H1 (cell line): ENCODE measurements at regions not wholly inside any gene's neighbourhood (a gene's known extent, or its start where the extent isn't known, plus 50 kb on each side); places are given as distances from the start of the nearest gene placed in this dataset.
A peak's percentile ranks its signal among the peaks of the same experiment; 100 is the strongest.

Source experiments
- CTCF ChIA-PET: fragments of 300-600 bp; sonication (Branson Sonifier 250); formaldehyde crosslinking; loops from one replicate; lab custom pipeline; 2021; ENCODE audit not compliant: partially characterized antibody; lab: Charles Lee
- POLR2A ChIA-PET: fragments of 300-600 bp; sonication (Branson Sonifier 250); formaldehyde crosslinking; loops from one replicate; lab custom pipeline; 2021; ENCODE audit warnings: inconsistent platforms; ENCODE audit not compliant: partially characterized antibody; lab: Charles Lee
- DNase-seq, 2 experiments: peaks; one replicate each; pipeline versions ENCODE4 v3.0.0 to v3.0.0-alpha.2; 2010 to 2022; ENCODE audit warnings: low spot score in 2 of 2, low read depth in 1 of 2, mixed read lengths in 1 of 2
- FAIRE-seq: peaks from 2 replicates; lab custom pipeline; 2011; peaks lifted over from hg19 to GRCh38; lab: Jason Lieb, UNC
- H2AFZ ChIP-seq: 2 replicates; pipeline ENCODE4 v1.8.1; 2012; ENCODE audit warnings: low read length, inconsistent platforms
- H2AK5ac ChIP-seq: 2 replicates; pipeline ENCODE4 v1.6.1; 2013; ENCODE audit warnings: low read depth, low read length
- H2BK120ac ChIP-seq: replicated peaks from 2 replicates; pipeline ENCODE3; 2013; ENCODE audit warnings: low read depth, low read length, inconsistent platforms
- H2BK12ac ChIP-seq: 2 replicates; pipeline ENCODE4 v1.6.1; 2013; ENCODE audit warnings: low read depth, low read length
- H2BK15ac ChIP-seq: 2 replicates; pipeline ENCODE4 v1.6.1; 2013; ENCODE audit warnings: low read length
- H2BK20ac ChIP-seq: 2 replicates; pipeline ENCODE4 v1.6.1; 2013; ENCODE audit warnings: low read length
- H2BK5ac ChIP-seq: 2 replicates; pipeline ENCODE4 v1.6.1; 2013; ENCODE audit warnings: low read depth, low read length
- H3K14ac ChIP-seq: 2 replicates; pipeline ENCODE4 v1.6.1; 2013; ENCODE audit warnings: inconsistent platforms; ENCODE audit not compliant: insufficient read length
- H3K18ac ChIP-seq: 2 replicates; pipeline ENCODE4 v1.6.1; 2013; ENCODE audit warnings: low read length; ENCODE audit errors: extremely low read depth
- H3K23ac ChIP-seq: 2 replicates; pipeline ENCODE4 v1.6.1; 2013; ENCODE audit warnings: inconsistent platforms; ENCODE audit not compliant: insufficient read length
- H3K23me2 ChIP-seq: 2 replicates; pipeline ENCODE4 v1.6.1; 2013; ENCODE audit warnings: low read depth, low read length
- H3K27ac ChIP-seq: 2 replicates; pipeline ENCODE4 v1.6.1; 2011; ENCODE audit warnings: low read depth, low read length, inconsistent platforms
- H3K27me3 ChIP-seq, 4 experiments: replicated peaks in 1 of 4; 1 replicate in 1 of 4; 2 replicates in 3 of 4; pipeline versions ENCODE4 v1.6.1 to v1.8.1; 2011 to 2013; ENCODE audit warnings: low read length in 3 of 4, mild to moderate bottlenecking in 3 of 4, inconsistent platforms in 2 of 4, mixed read lengths in 2 of 4, moderate library complexity in 1 of 4; ENCODE audit not compliant: control insufficient read depth in 3 of 4, insufficient read depth in 3 of 4; ENCODE audit errors: extremely low read depth in 1 of 4
- H3K36me3 ChIP-seq, 4 experiments: 2 replicates each; pipeline versions ENCODE4 v1.6.1 to v1.8.1; 2011 to 2013; ENCODE audit warnings: mild to moderate bottlenecking in 4 of 4, low read length in 3 of 4, moderate library complexity in 2 of 4, control low read depth in 1 of 4, inconsistent platforms in 1 of 4; ENCODE audit not compliant: insufficient read depth in 4 of 4, control insufficient read depth in 2 of 4
- H3K4ac ChIP-seq: replicated peaks from 2 replicates; pipeline ENCODE3; 2013; ENCODE audit warnings: low read length, low read depth, mixed read lengths, inconsistent platforms; ENCODE audit not compliant: insufficient read length
- H3K4me1 ChIP-seq, 4 experiments: replicated peaks in 1 of 4; 1 replicate in 1 of 4; 2 replicates in 3 of 4; pipeline versions ENCODE4 v1.6.1 to v1.8.1; 2011 to 2013; ENCODE audit warnings: low read length in 3 of 4, inconsistent platforms in 2 of 4, mixed read lengths in 1 of 4; ENCODE audit not compliant: insufficient read depth in 4 of 4, control insufficient read depth in 3 of 4
- H3K4me2 ChIP-seq, 2 experiments: 2 replicates each; pipeline versions ENCODE4 v1.6.1 to v1.8.1; 2011 to 2013; ENCODE audit warnings: low read depth in 2 of 2, low read length in 2 of 2, control low read depth in 1 of 2, inconsistent platforms in 1 of 2, mild to moderate bottlenecking in 1 of 2; ENCODE audit not compliant: insufficient read depth in 1 of 2
- H3K4me3 ChIP-seq, 4 experiments: fragments of 200-600, 300-600 bp in 1 of 4; sonication (generic), shearing (Covaris generic), sonication (Bioruptor Twin) in 1 of 4; 2 replicates each; pipeline versions ENCODE4 v1.5.1 to v1.8.1; 2011 to 2016; ENCODE audit warnings: low read length in 4 of 4, low read depth in 3 of 4, control low read depth in 2 of 4, inconsistent platforms in 2 of 4, mild to moderate bottlenecking in 2 of 4, mixed read lengths in 1 of 4, moderate library complexity in 1 of 4; ENCODE audit not compliant: insufficient read depth in 2 of 4; ENCODE audit errors: extremely low read depth in 1 of 4
- H3K56ac ChIP-seq: replicated peaks from 2 replicates; pipeline ENCODE3; 2013; ENCODE audit warnings: low read depth, mild to moderate bottlenecking, mixed read lengths, low read length, inconsistent platforms; ENCODE audit not compliant: insufficient read length
- H3K79me1 ChIP-seq: 2 replicates; pipeline ENCODE4 v1.6.1; 2013; ENCODE audit warnings: low read depth, low read length, control low read depth
- H3K79me2 ChIP-seq, 2 experiments: 2 replicates each; pipeline versions ENCODE4 v1.6.1 to v1.8.1; 2012 to 2013; ENCODE audit warnings: low read length in 2 of 2, mild to moderate bottlenecking in 2 of 2, inconsistent platforms in 1 of 2; ENCODE audit not compliant: insufficient read depth in 2 of 2, control insufficient read depth in 1 of 2
- H3K9ac ChIP-seq, 4 experiments: replicated peaks in 1 of 4; 1 replicate in 1 of 4; 2 replicates in 3 of 4; pipeline versions ENCODE4 v1.6.1 to v1.8.1; 2011 to 2013; ENCODE audit warnings: low read depth in 3 of 4, low read length in 3 of 4, control low read depth in 2 of 4, mild to moderate bottlenecking in 2 of 4, moderate library complexity in 2 of 4, inconsistent platforms in 1 of 4; ENCODE audit errors: extremely low read depth in 1 of 4
- H3K9me3 ChIP-seq, 2 experiments: 2 replicates each; pipeline versions ENCODE4 v1.6.1 to v1.8.1; 2012 to 2013; ENCODE audit warnings: mild to moderate bottlenecking in 2 of 2, moderate library complexity in 2 of 2, control low read depth in 1 of 2, inconsistent platforms in 1 of 2, low read depth in 1 of 2, low read length in 1 of 2, mixed read lengths in 1 of 2; ENCODE audit not compliant: insufficient read depth in 2 of 2
- H4K20me1 ChIP-seq, 2 experiments: replicated peaks in 1 of 2; 2 replicates each; pipeline versions ENCODE3 to v1.8.1; 2011 to 2013; ENCODE audit warnings: inconsistent platforms in 2 of 2, low read length in 2 of 2, mild to moderate bottlenecking in 1 of 2; ENCODE audit not compliant: insufficient read depth in 2 of 2, control insufficient read depth in 1 of 2
- H4K5ac ChIP-seq: 2 replicates; pipeline ENCODE4 v1.6.1; 2013; ENCODE audit warnings: low read length, low read depth, mixed read lengths, inconsistent platforms; ENCODE audit not compliant: insufficient read length
- H4K8ac ChIP-seq: 2 replicates; pipeline ENCODE4 v1.8.0; 2013; ENCODE audit warnings: mild to moderate bottlenecking, moderate library complexity, low read length, inconsistent platforms; ENCODE audit not compliant: insufficient read depth; ENCODE audit errors: extremely low read depth
- H4K91ac ChIP-seq: replicated peaks from 2 replicates; pipeline ENCODE3; 2013; ENCODE audit warnings: low read length, mixed read lengths, inconsistent platforms; ENCODE audit not compliant: insufficient read length
- BCL11A ChIP-seq, 2 experiments: IDR thresholded peaks; one replicate each; pipeline ENCODE4 v1.6.1; 2011; ENCODE audit warnings: low read depth in 2 of 2, low read length in 2 of 2, mild to moderate bottlenecking in 2 of 2
- GTF2F1 ChIP-seq: IDR thresholded peaks from 2 replicates; pipeline ENCODE4 v1.6.1; 2012; ENCODE audit warnings: low read depth, low read length, improper control_type of control experiment, borderline replicate concordance
- HDAC2 ChIP-seq, 2 experiments: fragments of 300-600 bp in 1 of 2; sonication (generic) in 1 of 2; IDR thresholded peaks; 2 replicates each; pipeline ENCODE4 v1.6.1; 2011 to 2012; ENCODE audit warnings: low read depth in 2 of 2, low read length in 2 of 2, mild to moderate bottlenecking in 2 of 2, moderate library complexity in 2 of 2, borderline replicate concordance in 1 of 2, inconsistent platforms in 1 of 2
- RAD21 ChIP-seq, 2 experiments: IDR thresholded peaks in 1 of 2; conservative IDR thresholded peaks in 1 of 2; 2 replicates each; pipeline ENCODE4 v1.6.1; 2011; ENCODE audit warnings: low read depth in 2 of 2, low read length in 2 of 2, improper control_type of control experiment in 1 of 2, inconsistent platforms in 1 of 2, mild to moderate bottlenecking in 1 of 2, moderate library complexity in 1 of 2
- SP1 ChIP-seq: IDR thresholded peaks from 2 replicates; pipeline ENCODE4 v1.6.1; 2011; ENCODE audit warnings: low read depth, low read length
- TEAD4 ChIP-seq: IDR thresholded peaks from 2 replicates; pipeline ENCODE4 v1.6.1; 2012; ENCODE audit warnings: low read depth, low read length, inconsistent platforms, mixed read lengths
- TF ChIP-seq, protein P1 (sequence below): IDR thresholded peaks from 2 replicates; pipeline ENCODE4 v1.6.1; 2012; ENCODE audit warnings: inconsistent platforms

- H2AK5ac ChIP-seq: no peak overlapping the region
- H3K4ac ChIP-seq: no peak overlapping the region
- H3K23me2 ChIP-seq: no peaks in the 10 kb centered on the region
- FAIRE-seq (no peak), DNase-seq (no peak)
- POLR2A ChIA-PET: no interaction called here
- H4K8ac ChIP-seq: no peak overlapping the region
- H2BK5ac ChIP-seq: no peak overlapping the region
- no peaks in the 10 kb centered on the region for H3K27me3 ChIP-seq
- no peak overlapping the region for H2BK12ac ChIP-seq
- H3K18ac ChIP-seq: no peak overlapping the region
- H3K4me1 ChIP-seq: no peaks in the 10 kb centered on the region
- no peak overlapping the region for H3K4me3 ChIP-seq
- no peak overlapping the region for H3K4me2 ChIP-seq
- TF ChIP-seq TEAD4 (no peak), HDAC2 (IDR thresholded peaks at IDR 0.05; ENCODE audit: borderline replicate concordance in 1 of 2, low read depth in 2 of 2, low read length in 2 of 2) (no peak), BCL11A (IDR thresholded peaks at IDR 0.05; ENCODE audit: low read depth in 2 of 2, low read length in 2 of 2) (no peak), GTF2F1 (no peak), RAD21 (IDR thresholded peaks at IDR 0.05 in 1 of 2, conservative IDR thresholded peaks at IDR 0.05 in 1 of 2; ENCODE audit: low read depth in 2 of 2, low read length in 2 of 2) (no peak), SP1 (no peak)
- TF ChIP-seq, protein P1, sequence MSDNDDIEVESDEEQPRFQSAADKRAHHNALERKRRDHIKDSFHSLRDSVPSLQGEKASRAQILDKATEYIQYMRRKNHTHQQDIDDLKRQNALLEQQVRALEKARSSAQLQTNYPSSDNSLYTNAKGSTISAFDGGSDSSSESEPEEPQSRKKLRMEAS: no peak
- no peaks in the 10 kb centered on the region for H3K79me2 ChIP-seq
- no peak overlapping the region for H3K23ac ChIP-seq
- H3K56ac ChIP-seq: no peak overlapping the region
- H2AFZ ChIP-seq: peak overlapping the region; percentile 44; the same call in 1 of the 2 replicates
- no peak overlapping the region for H4K5ac ChIP-seq
- no peak overlapping the region for H4K91ac ChIP-seq
- H3K36me3 ChIP-seq: no peaks in the 10 kb centered on the region
- CTCF ChIA-PET: no interaction called here
- no peak overlapping the region for H3K27ac ChIP-seq
- H3K79me1 ChIP-seq: no peaks in the 10 kb centered on the region
- H2BK120ac ChIP-seq: no peak overlapping the region
- no peak overlapping the region for H3K14ac ChIP-seq
- no peak overlapping the region for H2BK15ac ChIP-seq
- H3K9me3 ChIP-seq: no peaks in the 10 kb centered on the region
- no peak overlapping the region for H2BK20ac ChIP-seq
- no peaks in the 10 kb centered on the region for H4K20me1 ChIP-seq
- no peak overlapping the region for H3K9ac ChIP-seq
Observed at GRCh38 chr14:85156319-85156718, 373.6 kb upstream of the FLRT2 start.
